ENCODE measurements at regions not wholly inside any gene's neighbourhood (a gene's known extent, or its start where the extent isn't known, plus 50 kb on each side); places are given as distances from the start of the nearest gene placed in this dataset.

- DNase-seq, result no peak
Observed at GRCh38 chr11:109298865-109299264, 123.1 kb upstream of the C11orf87 start.

- DNase-seq, result no peak
Observed at GRCh38 chr11:109300211-109300610, 121.8 kb upstream of the C11orf87 start.

- DNase-seq, result no peak
Observed at GRCh38 chr11:109302591-109303334, 119.2 kb upstream of the C11orf87 start.

GRCh38 chr11:109303342-109303741 lies 118.6 kb upstream of the C11orf87 start:
- no peak for DNase-seq

- no peak for DNase-seq
Observed at GRCh38 chr11:109304159-109304558, 117.8 kb upstream of the C11orf87 start.

- no peak for DNase-seq
Observed at GRCh38 chr11:109305009-109305408, 117.0 kb upstream of the C11orf87 start.

GRCh38 chr11:109306322-109306721 lies 115.7 kb upstream of the C11orf87 start:
- no peak for DNase-seq

GRCh38 chr11:109307366-109307765 lies 114.6 kb upstream of the C11orf87 start:
- no peak for DNase-seq

- no peak for DNase-seq
Observed at GRCh38 chr11:109308551-109308950, 113.4 kb upstream of the C11orf87 start.

- DNase-seq, result peak; percentile 47
Observed at GRCh38 chr11:109309153-109309552, 112.8 kb upstream of the C11orf87 start.

- DNase-seq, result no peak
Observed at GRCh38 chr11:109317726-109318125, 104.3 kb upstream of the C11orf87 start.

- no peak for DNase-seq
Observed at GRCh38 chr11:109320595-109320994, 101.4 kb upstream of the C11orf87 start.

GRCh38 chr11:109326781-109327180 lies 95.2 kb upstream of the C11orf87 start:
- DNase-seq, result no peak

- DNase-seq, result no peak
Observed at GRCh38 chr11:109329716-109330115, 92.3 kb upstream of the C11orf87 start.

GRCh38 chr11:109338131-109338530 lies 83.9 kb upstream of the C11orf87 start:
- DNase-seq, result no peak

GRCh38 chr11:109342261-109342660 lies 79.7 kb upstream of the C11orf87 start:
- no peak for DNase-seq

- DNase-seq, result no peak
Observed at GRCh38 chr11:109343242-109343641, 78.7 kb upstream of the C11orf87 start.

- DNase-seq, result no peak
Observed at GRCh38 chr11:109347304-109347703, 74.7 kb upstream of the C11orf87 start.

GRCh38 chr11:109349276-109350080 lies 72.5 kb upstream of the C11orf87 start:
- no peak for DNase-seq

- no peak for DNase-seq
Observed at GRCh38 chr11:109350091-109350490, 71.9 kb upstream of the C11orf87 start.

- no peak for DNase-seq
Observed at GRCh38 chr11:109362059-109362458, 59.9 kb upstream of the C11orf87 start.

GRCh38 chr11:109363682-109364081 lies 58.3 kb upstream of the C11orf87 start:
- no peak for DNase-seq

GRCh38 chr11:109364851-109365250 lies 57.1 kb upstream of the C11orf87 start:
- no peak for DNase-seq

GRCh38 chr11:109371444-109372176 lies 50.4 kb upstream of the C11orf87 start:
- DNase-seq, result no peak

All from NCI-H748 treated with DMSO at 0.1 percent for 48 hours (cell line).